EL (cell line): ENCODE measurements at regions not wholly inside any gene's neighbourhood (a gene's known extent, or its start where the extent isn't known, plus 50 kb on each side); places are given as distances from the start of the nearest gene placed in this dataset.

ENCODE experiments used
- DNase-seq: peaks from one replicate; pipeline ENCODE4 v3.0.0-alpha.2; 2016

DNA sequence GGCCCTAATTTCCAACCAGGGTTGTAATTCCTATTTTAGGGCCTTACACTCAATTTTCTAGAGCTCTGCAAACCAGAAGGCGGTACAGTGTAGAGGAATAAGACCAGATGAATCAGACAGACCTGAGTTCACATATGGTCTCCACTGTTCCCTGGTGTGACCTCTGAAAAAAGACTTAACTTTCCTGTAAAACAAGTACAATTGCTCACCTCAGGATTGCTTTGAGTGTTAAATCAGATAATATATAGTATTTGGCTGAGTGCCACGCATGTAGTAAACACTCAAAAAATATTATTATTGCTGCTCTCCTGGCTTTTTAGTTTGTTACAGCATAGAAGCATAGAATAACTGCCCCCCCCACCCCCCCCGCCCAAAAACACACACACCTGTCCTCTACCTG, 51.0 kb upstream of the STT3B start:
- no peak for DNase-seq

DNA sequence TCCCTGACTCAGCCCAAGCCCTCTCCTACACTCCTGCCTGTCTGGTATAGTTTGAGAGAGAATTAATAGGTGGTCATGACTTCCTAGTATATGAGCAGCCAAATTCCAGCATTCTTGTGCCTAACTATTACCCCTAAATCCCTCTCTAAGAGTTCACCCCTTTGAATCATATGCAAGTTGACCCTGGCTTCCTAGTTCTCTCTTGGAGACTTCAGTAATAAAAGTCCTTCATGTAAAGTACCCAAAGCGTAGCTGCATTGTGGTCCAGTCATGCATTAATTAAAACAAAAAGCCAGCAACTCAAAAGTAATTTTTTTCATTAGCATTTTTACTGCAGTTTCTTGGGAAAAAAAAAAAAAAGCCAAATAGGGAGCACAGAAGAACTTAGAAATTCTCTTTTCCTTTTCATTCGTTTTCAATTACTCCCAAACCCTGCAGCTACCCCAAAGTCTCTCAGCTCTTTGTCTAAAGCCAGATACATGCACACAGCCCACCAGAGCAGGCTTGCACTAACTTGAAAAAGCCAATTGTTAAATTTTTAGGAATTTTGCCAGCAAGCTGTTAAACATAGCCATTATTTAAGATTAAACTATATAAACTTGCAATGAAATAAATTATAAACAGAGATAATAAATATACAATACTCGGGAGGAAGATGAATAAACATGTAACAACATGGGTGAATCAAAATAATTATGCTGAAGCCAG, 50.1 kb upstream of the STT3B start:
- DNase-seq: no peak
